ENCODE measurements at regions not wholly inside any gene's neighbourhood (a gene's known extent, or its start where the extent isn't known, plus 50 kb on each side); places are given as distances from the start of the nearest gene placed in this dataset.

- no peak for DNase-seq
Observed at GRCh38 chr20:48100483-48100882, 315.2 kb upstream of the SULF2 start.

DNA sequence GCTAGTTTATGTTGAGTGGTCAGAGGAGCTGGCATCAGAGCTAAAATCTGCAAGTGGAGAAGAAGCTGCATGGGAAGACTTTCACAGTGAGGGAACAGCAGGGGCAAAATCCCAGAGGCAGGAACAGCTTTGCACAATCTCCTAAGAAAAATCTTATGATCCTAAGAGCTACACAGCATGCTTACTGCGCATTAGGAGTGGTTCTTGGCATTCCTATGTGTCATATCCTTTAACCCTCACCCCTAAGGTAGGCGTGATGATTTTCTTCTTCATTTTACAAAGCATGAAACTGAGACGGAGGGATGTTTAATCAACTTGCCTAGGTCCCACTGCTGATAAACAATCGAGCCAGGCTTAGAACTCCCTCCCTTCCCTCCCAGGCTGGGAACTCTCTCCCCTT is 313.6 kb upstream of the SULF2 start:
- DNase-seq, result no peak

DNA sequence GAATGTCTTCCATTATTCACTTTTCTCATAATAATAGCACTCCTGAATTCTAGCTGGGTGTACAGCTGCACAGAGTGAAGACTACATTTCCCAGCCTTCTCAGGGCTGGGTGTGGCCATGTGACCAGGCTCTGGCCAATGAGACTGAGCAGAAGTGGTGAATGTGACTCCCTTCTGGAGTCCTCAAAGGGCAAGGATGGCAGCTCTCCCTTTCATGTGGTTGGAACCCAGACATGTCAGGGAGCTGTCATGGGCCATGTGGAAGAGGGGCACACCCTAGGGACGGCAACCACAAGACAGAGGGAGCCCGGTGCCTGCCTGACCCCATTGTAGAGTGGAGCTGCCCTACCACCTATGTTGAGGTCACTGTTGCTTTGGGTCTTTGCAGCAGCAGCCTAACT is 312.8 kb upstream of the SULF2 start:
- no peak for DNase-seq

DNA sequence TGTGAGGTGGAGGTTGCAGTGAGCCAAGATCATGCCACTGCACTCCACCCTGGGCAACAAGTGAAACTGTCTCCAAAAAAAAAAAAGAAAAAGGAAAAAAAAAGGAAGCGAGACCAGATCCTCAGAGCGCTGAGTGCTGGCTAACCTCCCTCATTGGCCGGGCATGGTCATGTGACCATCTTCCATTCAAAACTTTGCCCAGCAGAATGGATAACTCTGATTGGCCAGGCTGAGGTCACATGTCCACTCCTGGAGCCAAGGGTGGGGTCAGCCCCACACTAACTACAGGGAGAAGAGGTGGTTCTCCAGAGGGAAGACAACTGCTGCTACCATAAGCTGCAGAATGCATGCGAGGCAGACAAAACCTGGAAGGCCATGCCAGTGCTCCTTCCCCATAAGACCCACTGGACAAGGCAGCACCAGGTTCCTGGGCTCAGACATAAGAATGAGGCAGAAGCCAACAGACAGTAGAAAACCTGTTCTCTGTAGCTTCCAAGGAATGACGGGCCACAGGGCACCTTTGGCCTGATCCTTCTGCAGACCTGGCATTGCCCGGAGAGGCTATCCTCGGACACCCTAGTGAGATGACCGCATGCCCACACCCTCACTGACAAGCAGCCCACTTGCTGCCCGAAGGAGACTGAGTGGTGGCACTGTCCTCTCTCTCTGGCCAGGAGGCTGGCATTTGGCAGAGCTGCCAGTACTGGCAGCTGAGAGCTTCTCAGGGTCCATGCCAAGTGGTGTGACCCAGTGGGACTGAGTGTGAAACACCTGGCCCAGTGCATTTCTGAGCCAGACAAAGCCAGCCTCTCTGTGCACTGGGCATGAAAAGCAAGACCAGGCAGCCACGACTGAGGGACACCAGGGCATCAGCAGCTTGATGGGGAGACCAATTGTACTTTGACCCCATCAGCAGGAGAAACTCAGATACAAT is 311.9 kb upstream of the SULF2 start:
- no peak for DNase-seq

DNA sequence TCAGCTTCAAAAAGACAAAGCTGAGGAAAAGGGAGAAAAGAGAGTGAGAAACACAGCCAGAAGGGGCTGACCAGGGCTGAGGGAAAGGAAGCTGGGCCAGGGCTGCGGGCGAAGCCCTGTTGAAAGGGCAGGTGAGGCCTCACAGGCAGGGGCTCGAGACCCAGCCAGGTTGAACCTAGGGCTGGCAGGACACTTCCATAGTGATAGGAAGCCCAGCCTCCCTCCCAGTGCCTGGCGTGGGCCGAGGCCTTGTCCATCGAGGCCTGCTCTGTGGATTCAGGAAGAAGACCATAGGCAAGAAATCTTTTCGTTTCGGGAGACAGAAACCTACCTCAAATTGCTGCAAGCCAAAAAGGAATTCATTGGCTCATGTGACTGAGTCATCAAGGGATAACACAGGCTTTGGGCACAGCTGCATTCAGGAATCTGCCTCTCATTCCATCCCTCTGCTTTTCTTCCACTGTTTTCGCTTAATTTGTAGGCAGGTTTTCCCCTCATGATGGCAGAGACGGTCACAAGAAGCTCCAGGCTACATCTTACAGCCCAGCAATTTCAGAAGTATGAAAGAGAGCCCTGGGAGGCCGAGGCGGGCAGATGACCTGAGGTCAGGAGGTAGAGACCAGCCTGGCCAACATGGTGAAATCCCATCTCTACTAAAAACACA is 311.1 kb upstream of the SULF2 start:
- no peak for DNase-seq

DNA sequence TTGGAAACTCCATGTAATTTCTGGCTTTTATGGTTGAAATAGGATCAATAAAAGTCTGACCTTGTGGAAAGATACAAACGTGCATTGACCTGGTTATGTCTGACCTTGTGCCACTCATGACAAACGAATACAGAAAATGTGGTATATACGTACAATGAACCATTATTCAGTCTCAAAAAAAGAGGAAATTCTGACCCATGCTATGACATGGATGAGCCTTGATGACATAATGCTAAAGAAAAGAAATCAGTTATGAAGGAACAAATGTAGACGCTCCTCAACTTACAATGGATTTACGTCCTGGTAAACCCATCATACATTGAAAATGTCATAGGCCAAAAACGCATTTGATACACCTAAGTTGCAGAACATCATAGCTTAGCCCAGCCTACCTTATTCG is 309.7 kb upstream of the SULF2 start:
- DNase-seq, result no peak

GRCh38 chr20:48094196-48094749 is 309.0 kb upstream of the SULF2 start:
- DNase-seq, result no peak

DNA sequence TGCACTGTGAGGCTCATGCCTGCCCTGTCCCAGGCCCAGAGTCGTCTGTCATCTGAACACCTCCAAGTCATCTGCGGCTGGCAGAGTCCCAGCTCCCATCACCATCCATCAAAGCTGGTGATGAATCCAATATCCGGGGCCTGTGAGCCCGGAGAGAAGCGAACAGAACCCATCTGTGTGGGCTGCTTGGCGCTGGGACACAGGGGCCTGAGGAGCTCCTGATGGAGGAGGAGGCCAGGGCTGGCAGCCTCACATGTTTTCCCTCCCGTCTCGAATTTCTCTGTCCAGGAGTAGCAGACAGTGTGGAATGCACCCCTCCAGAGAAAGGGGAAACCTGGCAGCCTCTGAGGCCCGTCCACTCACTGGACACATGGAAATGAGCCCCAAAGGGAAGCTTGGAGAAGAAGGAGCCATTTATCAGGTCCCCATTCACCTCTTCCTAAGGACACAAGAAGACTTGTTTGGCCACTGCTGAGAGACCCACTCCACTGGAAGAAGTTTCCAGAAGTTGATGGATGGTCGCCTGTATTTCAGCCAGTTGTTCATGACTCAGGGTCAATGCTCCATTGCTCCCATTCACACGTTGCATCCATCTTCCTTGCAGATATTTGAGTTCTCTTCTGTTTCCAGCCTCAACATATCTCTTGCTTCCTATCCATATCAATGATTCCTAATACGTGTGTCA is 307.5 kb upstream of the SULF2 start:
- no peak for DNase-seq

- DNase-seq, result no peak
Observed at GRCh38 chr20:48090784-48091183, 305.5 kb upstream of the SULF2 start.

GRCh38 chr20:48090314-48090713 is 305.0 kb upstream of the SULF2 start:
- DNase-seq, result no peak

GRCh38 chr20:48080583-48080982 is 295.3 kb upstream of the SULF2 start:
- DNase-seq, result no peak

- DNase-seq, result no peak
Observed at GRCh38 chr20:48079028-48079427, 293.7 kb upstream of the SULF2 start.

DNA sequence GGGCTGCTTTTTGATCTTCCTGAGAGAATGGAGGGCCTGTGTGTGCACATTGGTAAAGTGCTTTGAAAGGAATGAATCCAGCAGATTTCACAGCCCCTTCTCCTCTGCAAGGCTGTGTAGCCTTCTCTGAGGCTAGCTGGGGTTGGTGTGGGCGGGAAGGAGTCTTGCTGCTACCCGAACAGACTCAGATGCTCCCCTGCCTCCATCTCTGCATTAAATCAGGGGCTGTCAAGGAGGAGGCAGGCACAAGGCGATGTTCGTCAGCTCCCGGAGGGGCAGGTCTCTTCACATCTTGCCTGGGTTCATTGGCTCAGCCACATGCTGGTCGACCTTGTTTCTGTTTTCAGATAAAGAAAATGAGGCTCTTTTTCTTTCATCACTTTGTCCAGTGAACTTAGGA is 291.5 kb upstream of the SULF2 start:
- no peak for DNase-seq

DNA sequence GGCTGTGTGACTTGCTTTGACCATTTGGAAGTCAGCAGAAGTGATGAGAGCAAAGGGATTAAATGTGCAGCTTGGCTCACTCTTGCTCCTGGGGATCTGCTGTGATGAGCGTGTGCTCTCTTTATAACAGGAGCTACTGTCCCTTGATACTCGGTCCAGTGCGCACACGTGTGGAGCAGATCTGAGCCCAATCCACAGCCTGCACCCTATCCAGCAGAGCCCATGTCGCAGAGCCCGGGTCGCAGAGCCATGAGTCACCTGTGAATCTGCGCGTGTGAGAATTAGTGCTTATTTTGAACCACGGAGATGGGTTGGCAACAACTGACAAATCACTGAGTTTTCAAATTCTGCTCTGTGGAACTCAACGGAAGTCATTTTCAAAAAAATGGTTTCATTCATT is 291.0 kb upstream of the SULF2 start:
- DNase-seq, result no peak

DNA sequence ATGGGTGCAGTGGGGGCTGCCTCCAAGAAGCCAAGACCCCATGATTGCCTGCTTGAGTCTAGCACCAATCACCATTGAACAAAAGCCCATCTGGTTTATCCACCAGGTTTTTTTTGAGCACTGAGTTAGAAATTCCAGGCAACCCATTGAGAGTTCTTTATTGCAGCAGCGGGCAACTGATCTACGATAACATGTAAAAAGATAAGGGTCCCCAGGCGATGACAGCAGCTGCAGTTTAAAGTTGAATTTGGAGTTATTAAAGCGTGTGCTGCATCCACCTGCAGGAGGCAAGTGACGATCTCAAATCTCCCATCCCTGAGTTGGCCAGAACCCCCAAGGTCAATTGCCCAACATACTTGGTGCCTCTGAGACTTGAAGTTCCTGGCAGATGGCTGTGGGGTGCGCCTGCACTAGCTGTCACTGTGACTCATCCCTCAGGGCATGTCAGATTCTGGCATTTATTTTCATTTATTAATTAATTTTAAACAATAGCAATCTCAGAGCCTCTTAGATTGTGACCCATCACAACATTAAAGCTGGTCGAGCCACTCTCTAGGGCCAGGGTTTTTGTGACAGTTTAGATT is 290.4 kb upstream of the SULF2 start:
- DNase-seq, result no peak

GRCh38 chr20:48070991-48071652 is 285.8 kb upstream of the SULF2 start:
- DNase-seq, result no peak

GRCh38 chr20:48069596-48069995 is 284.3 kb upstream of the SULF2 start:
- no peak for DNase-seq

DNA sequence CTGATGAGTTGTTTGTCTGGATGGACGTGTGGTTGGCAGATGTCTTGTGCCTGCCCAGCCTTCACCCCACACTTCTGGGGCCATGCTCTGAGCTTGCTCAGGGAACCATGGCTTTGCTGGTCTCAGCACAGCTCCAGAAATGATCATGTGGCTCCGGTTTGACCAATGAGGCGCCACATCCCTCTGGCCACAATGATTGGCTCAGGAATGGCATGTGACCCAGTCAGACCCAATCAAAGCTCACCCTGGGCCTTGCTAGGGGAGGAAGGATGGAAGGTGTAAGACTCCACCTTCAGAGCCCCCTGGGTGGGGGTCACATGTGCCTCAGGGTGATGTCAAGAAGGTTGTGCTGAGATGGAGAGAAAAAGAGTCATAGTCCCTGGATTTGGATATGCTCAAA is 281.6 kb upstream of the SULF2 start:
- DNase-seq, result no peak

GRCh38 chr20:48066246-48066645 is 281.0 kb upstream of the SULF2 start:
- no peak for DNase-seq

DNA sequence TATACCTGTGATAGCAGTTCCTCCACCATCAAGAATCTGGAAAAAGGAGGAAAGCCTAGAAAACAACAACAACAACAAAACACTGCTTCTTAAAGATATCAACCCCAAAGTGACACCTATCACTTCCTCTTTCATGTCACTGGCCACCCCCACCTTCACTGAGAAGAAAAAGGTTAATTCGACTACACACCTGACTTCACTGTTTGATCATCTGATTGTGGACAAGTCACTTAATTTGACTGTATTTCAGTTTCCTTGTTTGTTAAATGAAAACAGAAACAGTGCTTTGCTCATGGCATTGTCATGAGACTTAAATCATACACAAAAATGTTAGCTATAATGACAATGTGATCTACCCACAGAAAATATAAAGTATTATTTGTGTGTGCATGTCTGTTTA is 280.6 kb upstream of the SULF2 start:
- DNase-seq, result no peak

- no peak for DNase-seq
Observed at GRCh38 chr20:48064929-48065328, 279.6 kb upstream of the SULF2 start.
